Hepatic stellate cell (primary cell): ENCODE measurements at regions not wholly inside any gene's neighbourhood (a gene's known extent, or its start where the extent isn't known, plus 50 kb on each side); places are given as distances from the start of the nearest gene placed in this dataset.
"Not testable (repeated sequence)": the region's sequence is repeated elsewhere in the genome, so short reads cannot be mapped to it uniquely, and the experiment has no call there.

ENCODE experiments used
- DNase-seq: peaks from one replicate; pipeline ENCODE4 v3.0.0; 2011; ENCODE audit warnings: low spot score

- no peak for DNase-seq
Observed at GRCh38 chrX:145393702-145394235, 146.5 kb downstream of the SPANXN1 start.

- DNase-seq, result no peak
Observed at GRCh38 chrX:145394344-145394743, 147.0 kb downstream of the SPANXN1 start.

GRCh38 chrX:145396612-145397011 lies 149.3 kb downstream of the SPANXN1 start:
- DNase-seq, result no peak

GRCh38 chrX:145405012-145405411 lies 157.7 kb downstream of the SPANXN1 start:
- peak; percentile 5 for DNase-seq

- no peak for DNase-seq
Observed at GRCh38 chrX:145410622-145411021, 163.3 kb downstream of the SPANXN1 start.

- not testable (repeated sequence) for DNase-seq
Observed at GRCh38 chrX:145436211-145436610, 188.9 kb downstream of the SPANXN1 start.

- no peak for DNase-seq
Observed at GRCh38 chrX:145464650-145465049, 217.3 kb downstream of the SPANXN1 start.

GRCh38 chrX:145475725-145476124 lies 228.4 kb downstream of the SPANXN1 start:
- no peak for DNase-seq

GRCh38 chrX:145484740-145485139 lies 237.4 kb downstream of the SPANXN1 start:
- DNase-seq, result no peak

GRCh38 chrX:145502670-145503069 lies 255.4 kb downstream of the SPANXN1 start:
- no peak for DNase-seq

GRCh38 chrX:145506214-145506613 lies 258.9 kb downstream of the SPANXN1 start:
- no peak for DNase-seq

GRCh38 chrX:145524931-145525330 lies 277.6 kb downstream of the SPANXN1 start:
- DNase-seq, result no peak

GRCh38 chrX:145532176-145532780 lies 285.0 kb downstream of the SPANXN1 start:
- DNase-seq, result no peak

GRCh38 chrX:145533534-145533933 lies 284.1 kb upstream of the SLITRK2 start:
- no peak for DNase-seq

GRCh38 chrX:145549496-145549895 lies 268.1 kb upstream of the SLITRK2 start:
- no peak for DNase-seq

- DNase-seq, result no peak
Observed at GRCh38 chrX:145552643-145553042, 265.0 kb upstream of the SLITRK2 start.

- DNase-seq, result no peak
Observed at GRCh38 chrX:145553702-145554101, 263.9 kb upstream of the SLITRK2 start.

- DNase-seq, result no peak
Observed at GRCh38 chrX:145563159-145563558, 254.5 kb upstream of the SLITRK2 start.

- DNase-seq, result no peak
Observed at GRCh38 chrX:145609951-145610511, 207.6 kb upstream of the SLITRK2 start.

- DNase-seq, result no peak
Observed at GRCh38 chrX:145613894-145614293, 203.7 kb upstream of the SLITRK2 start.

- DNase-seq, result no peak
Observed at GRCh38 chrX:145620666-145621065, 197.0 kb upstream of the SLITRK2 start.

- DNase-seq, result no peak
Observed at GRCh38 chrX:145623453-145623852, 194.2 kb upstream of the SLITRK2 start.

GRCh38 chrX:145630081-145630480 lies 187.5 kb upstream of the SLITRK2 start:
- no peak for DNase-seq
